ENCODE measurements at regions not wholly inside any gene's neighbourhood (a gene's known extent, or its start where the extent isn't known, plus 50 kb on each side); places are given as distances from the start of the nearest gene placed in this dataset.
A peak's percentile ranks its signal among the peaks of the same experiment; 100 is the strongest.

DNA sequence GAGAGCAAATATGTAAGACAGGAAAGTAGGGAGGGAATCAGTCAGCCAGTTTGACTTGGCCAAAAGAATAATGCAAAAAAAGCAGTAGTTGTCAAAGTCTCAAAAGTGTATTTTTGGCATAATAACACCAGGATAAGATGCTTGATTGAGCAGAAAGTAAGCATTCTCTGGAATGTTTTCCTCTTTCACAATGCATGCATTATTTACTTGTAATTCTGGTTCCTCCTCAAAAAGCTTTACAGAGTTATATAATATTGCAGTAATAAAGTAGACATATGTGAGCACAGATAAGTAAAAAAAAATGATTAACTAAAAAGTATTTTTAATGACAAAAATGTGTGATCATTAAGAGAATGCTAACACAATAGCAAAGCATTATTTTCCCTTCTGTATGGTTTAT, 285.9 kb upstream of the BCHE start:
- DNase-seq (ENCODE audit: low read depth in 4 of 4, low spot score in 3 of 4) = no peak

DNA sequence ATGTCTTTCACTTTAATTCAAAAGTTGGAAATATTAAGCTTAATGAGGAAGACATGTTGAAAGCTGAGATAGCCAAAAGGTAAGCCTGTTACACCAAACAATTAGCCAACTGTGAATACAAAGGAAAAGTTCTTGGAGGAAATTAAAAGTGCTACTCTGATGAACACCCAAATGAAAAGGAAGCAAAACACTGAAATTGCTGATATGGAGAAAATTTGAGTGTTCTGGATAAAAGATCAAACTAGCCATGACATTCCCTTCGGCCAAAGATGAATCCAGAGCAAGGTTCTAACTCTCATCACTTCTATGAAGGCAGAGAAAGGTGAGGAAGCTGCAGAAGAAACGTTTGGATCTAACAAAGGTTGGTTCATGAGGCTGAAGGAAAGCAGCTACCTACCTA, 280.8 kb upstream of the BCHE start:
- no peak for DNase-seq (ENCODE audit: low read depth in 4 of 4, low spot score in 3 of 4)

DNA sequence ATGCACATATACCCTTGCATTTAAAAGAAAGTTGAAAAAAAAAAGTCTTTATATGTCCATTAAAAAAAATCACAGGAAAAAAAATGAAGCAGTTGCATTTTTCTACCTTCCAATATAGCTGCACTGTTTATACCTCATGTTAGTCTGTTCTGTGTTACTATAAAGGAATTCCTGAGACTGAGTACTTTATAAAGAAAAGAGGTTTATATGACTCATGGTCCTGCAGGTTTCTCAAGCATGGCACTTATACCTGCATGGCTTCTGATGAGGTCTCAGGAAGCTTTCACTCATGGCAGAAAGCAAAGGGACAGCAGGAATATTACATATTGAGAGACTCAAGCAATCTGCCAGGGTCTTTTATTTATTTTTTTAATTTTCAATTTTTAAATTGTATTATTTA, 277.2 kb upstream of the BCHE start:
- no peak for DNase-seq (ENCODE audit: low read depth in 4 of 4, low spot score in 3 of 4)

DNA sequence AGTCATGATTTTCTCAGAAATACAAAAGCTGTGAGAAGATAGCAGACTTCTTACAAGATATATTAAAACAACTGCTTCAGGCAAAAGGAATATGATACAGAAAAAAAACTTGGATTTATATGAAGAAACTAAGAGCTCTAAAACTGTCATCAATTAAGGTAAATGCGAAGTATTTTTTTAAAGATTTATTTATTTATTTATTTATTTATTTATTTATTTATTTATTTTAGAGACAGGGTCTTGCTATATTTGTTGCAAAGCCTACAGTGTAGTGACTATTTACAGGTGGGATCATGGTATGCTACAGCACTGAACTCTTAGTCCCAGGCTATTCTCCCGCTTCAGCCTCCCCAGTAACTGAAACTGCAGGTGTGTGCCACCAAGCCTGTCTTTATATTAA, 274.3 kb upstream of the BCHE start:
- DNase-seq (ENCODE audit: low read depth in 4 of 4, low spot score in 3 of 4) = no peak

DNA sequence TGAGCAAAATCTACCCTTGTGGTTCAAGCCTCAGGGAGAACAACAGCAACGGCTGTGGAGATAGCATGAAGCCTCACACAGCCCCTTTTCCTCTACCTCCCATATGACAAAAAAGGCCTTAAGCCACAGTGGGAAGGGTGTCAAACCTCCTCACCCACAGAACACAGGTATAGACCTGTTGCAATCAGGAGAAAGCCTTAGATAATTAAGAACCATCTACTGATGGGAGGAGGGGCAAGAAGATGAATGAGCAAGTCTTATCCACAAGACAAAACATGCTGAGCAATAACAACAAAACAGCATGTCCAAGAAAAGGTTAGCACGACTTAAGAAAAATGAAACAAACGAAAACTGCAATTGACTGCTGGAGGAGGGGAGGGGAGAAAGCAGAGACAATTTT, 272.9 kb upstream of the BCHE start:
- no peak for DNase-seq (ENCODE audit: low read depth in 4 of 4, low spot score in 3 of 4)

DNA sequence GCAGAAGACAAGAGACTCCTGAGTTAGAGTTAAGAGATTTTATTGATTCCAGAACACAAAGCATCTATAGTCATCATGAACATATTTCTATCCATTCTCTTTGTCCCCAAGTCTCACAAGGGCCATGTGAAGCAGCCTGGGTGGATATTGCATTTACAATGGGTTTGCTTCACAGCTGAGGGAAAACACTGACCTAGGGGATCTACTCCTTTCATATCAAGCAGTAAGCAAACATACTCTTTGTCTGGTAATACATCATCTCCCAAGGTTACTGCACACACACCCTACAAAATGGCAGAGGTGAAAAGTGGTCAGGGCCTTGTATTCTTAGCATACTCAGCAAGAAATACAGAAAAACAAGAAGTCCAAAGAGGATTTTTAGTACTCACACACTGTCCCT, 267.7 kb upstream of the BCHE start:
- no peak for DNase-seq (ENCODE audit: low read depth in 4 of 4, low spot score in 3 of 4)

DNA sequence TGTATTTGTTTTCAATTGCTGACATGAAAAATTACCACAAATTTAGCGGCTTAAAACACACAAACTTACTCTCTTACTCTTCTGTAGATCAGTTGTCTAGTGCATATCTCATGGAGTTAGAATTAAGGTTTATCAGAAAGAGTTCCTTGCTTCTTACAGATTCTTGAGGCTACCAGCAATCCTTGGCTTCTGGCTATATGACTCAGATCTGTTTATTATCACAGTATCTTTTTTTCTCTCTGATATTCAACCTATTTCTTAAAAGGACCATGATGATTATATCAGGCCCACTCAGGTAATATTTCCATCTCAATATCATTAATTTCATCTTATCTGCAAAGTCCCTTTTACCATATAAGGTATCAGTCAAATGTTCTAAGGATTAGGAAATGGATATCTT, 263.5 kb upstream of the BCHE start:
- DNase-seq (ENCODE audit: low read depth in 4 of 4, low spot score in 3 of 4) = no peak

DNA sequence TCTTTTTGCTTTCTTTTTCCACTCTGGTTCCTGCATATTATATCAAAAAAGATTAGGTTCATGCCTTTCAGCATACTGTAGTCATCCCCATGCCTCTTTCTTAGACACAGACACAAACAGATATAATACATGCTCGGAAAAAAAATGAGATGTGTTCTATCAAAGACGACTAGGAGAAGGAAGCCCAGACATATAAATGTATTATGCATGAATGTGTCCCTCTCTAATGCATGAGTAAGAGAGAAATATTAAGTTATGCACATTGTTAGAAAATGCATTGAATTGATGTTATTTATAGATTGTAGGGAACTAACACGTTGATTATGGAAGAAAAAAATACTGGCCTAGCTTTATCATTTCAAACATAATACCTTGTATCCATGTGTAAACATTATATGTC, 252.4 kb upstream of the BCHE start:
- no peak for DNase-seq (ENCODE audit: low read depth in 4 of 4, low spot score in 3 of 4)

DNA sequence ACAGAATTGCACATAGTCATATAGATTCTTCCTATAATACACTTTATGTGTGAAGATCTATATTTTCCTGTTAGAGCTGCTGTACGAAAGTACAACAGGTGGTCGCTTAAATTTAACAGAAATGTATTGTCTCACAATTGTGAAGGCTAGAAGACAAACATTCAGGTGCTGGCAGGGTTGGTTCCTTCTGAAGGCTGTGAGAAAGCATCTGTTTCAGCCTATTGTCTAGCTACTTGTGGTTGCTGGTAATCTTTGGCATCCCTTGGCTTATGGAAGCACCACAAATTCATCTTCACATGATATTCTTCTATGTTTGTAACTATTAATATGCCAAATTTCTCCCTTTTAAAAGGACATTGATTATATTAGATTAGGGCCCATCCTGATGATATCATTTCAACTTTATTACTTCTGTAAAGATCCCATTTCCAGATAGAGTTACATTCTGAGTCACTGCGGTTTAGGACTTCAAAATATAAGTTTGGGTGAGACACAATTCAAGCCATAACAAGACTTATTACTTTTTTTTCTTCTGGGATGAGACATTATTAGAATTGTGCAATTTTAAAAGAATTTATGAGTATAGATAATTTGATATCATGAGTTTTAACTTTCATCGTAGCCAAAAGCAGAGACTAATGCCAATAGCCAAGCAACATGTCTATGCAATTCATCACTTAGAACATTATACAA, 248.1 kb upstream of the BCHE start:
- no peak for DNase-seq (ENCODE audit: low read depth in 4 of 4, low spot score in 3 of 4)

DNA sequence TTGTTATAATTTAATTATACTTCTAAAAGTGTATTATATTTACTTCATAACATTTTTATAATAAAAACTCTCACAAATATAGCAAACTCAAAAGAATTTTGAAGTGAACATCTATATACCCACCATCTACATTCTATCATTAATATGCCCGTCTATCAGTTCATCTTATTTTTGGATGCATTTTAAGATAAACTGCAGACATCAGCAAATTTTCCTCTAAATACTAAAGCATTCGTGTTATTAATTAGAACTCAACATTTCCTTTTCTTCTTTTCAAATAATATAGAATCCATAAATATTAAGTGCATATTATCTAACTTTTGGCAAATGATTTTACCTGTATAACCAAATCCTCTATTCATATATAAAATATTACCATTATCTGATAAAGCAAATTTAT, 242.9 kb upstream of the BCHE start:
- DNase-seq (ENCODE audit: low read depth in 4 of 4, low spot score in 3 of 4) = no peak

DNA sequence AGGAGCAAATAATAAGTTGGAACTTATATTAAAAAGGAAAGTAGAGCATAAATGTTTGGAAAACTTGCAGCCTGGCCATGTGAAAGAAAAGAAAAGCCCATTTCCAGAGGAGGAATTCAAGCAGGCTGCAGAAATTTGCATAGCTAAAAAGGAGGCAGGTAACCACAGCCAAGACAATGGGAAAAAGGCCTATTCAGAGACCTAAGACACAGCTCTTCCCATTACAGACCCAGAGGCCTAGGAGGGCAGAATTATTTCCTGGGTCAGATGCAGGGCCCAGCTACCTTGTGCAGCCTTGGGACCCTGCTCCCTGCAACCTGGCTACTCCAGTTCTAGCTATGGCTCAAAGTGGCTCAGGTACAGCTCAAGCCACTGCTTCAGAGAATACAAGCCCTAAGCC, 234.6 kb upstream of the BCHE start:
- no peak for DNase-seq (ENCODE audit: low read depth in 4 of 4, low spot score in 3 of 4)

DNA sequence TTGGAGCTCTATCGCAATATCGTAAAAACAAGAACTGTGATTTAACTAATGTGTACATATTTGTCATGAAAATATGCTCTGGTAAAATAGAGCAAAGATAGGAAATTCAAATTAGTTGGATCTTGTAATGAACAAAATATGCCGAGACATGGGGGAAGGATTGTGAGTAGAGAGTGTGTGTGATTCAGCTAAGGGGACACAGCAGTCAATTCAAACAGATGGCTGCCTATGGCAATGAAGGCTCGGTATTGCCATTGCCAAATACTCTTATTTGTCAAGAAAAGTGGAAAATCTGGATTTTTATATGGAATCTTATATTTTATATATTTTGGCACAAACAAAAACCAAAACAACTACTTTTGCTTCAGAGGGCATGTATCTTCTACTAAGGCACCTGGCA, 227.3 kb upstream of the BCHE start:
- DNase-seq (ENCODE audit: low read depth in 4 of 4, low spot score in 3 of 4) = no peak

DNA sequence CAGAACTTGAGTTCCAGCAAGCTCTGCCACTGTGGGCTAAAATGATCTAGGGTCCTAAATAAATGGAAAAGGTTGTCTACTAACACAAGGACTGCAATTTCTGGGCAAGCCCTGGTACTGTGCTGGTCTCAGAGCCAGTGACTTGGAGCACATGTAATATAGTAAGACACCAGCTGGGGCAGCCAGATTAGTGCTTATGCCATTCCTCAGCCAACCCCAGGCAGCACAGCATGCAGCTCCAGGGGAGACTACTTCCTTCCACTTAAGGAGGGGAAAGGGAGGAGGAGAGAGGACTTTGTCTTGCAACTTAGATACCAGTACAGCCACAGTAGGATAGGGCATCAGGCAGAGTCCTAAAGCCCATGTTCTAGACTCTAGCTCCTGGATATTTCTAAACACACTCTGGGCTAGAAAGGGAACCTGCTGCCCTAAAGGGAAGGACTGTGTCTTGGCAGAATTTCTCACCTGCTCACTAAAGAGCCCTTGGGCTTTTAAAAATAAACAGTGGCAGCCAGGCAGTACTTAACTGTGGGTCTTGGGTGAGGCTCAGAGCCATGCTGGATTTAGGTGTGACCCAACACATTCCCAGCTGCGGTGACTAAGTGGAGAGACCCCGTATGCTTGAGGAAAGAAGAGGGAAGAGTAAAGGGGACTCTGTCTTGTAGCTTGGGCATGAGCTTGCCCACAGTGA, 223.7 kb upstream of the BCHE start:
- DNase-seq (ENCODE audit: low read depth in 4 of 4, low spot score in 3 of 4) = no peak

DNA sequence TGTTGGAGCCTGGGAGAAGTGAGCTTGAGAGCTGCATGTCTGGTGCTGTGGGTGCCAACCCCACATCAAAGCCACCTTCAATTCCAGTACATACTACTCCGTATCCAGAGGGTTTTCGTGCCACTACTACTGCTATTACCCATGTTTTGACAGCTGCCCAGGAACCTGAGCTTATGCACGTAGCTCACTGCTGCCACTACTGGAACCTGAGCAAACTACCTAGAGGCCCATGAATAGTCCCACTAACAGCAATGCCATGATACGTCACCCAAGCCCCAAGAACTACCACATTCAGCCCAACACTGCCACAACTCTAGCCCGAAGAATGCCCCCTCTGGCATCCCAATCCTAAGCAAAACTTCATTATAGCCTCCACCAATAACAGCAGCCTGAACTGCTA, 215.2 kb upstream of the BCHE start:
- no peak for DNase-seq (ENCODE audit: low read depth in 4 of 4, low spot score in 3 of 4)

DNA sequence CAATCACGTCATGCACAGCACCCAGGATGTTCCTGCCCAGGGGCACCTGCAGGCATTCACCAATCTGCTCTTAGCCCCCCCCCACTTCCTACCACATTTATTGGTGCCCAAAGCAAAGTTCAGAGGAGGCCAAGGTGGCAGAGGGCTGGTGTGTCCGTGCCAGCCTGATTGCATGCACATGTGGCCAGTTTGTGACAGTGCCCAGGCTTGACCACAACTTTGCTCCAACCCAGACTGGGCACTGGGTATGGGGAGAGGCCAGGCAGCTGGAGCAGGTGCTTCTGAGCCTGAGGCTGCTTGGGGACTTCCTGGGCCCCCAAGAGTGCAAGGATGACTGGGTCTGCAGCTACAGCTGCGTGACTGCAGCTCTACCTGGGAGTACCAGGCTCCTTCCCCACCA, 192.3 kb upstream of the BCHE start:
- no peak for DNase-seq (ENCODE audit: low read depth in 4 of 4, low spot score in 3 of 4)

DNA sequence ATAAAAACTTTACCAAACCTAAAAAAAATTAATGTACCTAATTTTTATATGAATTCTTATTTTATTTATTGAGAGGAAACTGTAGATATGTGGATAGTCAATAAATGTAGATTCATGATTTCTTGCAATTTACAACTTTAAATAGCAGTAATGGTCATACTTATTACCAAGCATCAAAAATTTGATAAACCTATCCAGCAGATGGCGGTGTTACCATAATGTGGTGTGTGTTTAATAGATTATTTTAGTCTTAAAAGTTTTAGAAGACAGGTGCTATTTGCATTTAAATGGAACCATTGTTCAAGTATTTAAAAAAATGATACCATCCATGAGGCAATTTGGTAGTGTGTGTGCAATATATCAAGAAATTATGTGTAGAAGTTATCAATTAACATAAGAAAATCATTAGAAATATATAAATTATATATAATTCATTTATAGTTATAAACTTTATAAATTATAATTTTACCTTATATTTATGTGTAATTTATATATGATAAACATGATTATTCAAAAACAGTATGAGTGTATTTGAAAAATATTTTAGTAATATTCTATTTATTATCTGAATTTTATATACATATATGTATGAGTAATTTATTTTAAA, 176.0 kb upstream of the BCHE start:
- DNase-seq (ENCODE audit: low read depth in 4 of 4, low spot score in 3 of 4) = peak in 2 of 4 donors; percentile 2 to 3

DNA sequence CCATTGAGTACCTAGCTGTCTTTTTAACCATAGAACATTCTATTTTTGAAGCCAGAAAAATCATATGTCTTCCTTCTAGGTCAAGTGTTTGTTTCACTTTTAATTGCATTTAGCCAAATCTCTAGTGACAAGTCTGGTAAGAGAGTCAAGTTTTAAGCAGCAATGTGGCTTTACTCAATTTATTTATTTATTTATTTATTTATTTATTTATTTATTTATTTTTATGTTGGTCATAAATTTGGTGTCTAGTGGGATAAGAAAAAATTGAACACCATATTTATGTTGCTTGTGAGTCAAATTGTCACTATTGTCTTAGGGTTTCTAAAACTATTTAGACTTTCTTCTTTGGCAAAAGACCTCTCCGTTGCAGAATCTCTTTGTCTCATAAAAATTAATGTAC, 174.5 kb upstream of the BCHE start:
- no peak for DNase-seq (ENCODE audit: low read depth in 4 of 4, low spot score in 3 of 4)

DNA sequence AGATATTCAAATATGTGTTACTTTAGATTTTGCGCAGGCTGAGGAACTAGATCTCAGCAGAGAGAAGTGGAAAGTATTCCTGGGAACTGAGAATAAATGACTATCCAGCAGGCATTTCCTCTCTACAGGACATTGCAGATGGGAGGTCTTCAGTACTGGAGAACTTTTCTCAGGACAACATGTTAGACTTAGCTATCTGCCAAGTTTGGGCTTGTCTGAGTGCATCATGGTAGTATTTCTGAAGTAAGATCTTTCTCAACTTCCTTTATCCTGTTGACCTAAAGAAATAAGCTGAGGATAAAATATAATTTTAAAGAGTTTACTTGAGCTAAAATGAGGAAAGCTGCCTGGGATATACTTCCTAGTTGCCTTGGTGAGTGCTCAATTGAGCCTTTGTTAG, 167.9 kb upstream of the BCHE start:
- DNase-seq (ENCODE audit: low read depth in 4 of 4, low spot score in 3 of 4) = no peak

DNA sequence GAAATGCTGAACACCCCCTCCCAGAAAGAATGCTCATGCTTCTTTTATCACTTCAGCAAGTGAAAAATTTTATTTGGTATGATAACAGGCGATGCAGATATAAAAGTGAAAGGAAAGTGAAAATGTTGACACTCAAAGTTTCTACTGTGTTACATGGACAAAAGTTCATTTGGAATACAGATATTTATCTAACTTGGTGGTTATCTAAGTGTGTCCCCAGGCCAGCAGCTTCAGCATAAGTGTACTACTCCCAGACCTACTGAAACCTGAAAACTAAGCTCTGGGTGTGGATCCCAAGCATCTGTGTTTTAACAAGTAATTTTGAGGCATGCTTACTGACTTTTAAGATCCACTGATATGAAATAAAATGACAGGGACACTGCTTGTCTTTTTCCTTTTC, 157.1 kb upstream of the BCHE start:
- no peak for DNase-seq (ENCODE audit: low read depth in 4 of 4, low spot score in 3 of 4)

DNA sequence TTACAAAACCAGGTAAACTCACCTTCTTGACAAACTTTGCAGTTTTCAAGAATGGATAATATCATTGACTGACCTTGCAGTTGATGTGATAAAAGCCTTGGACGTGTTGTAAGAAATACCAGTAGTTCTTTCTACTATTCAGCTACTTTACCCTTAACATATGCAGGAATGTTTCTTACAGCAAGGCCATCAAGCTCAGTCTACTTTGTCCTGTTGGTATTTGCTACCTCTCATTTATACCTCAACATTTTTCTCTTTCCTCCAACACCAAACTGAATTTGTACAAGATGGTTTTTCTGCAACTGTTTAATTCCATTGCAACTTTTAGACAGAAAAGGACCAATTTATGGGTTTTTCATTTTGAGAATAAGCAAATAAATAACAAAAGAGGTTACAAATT, 147.4 kb upstream of the BCHE start:
- DNase-seq (ENCODE audit: low read depth in 4 of 4, low spot score in 3 of 4) = no peak

DNA sequence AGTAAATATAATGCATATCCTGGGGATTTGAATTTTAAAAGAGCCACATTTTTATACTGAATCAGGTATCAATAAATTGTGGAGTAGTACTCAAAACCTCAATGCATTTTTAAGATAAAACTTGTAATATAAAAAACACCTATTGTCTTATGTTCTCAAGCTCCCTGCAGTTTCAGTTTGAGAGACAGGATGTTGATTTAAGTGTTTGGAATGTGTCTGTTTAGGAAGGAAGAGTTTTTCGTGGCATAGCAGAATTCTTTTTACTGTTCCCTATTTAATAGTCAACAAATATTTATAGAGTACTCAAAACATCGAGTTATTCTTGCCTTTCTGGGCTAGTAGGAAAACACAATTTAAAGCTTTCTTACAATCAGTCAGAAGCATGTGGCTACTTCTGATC, 146.1 kb upstream of the BCHE start:
- no peak for DNase-seq (ENCODE audit: low read depth in 4 of 4, low spot score in 3 of 4)

DNA sequence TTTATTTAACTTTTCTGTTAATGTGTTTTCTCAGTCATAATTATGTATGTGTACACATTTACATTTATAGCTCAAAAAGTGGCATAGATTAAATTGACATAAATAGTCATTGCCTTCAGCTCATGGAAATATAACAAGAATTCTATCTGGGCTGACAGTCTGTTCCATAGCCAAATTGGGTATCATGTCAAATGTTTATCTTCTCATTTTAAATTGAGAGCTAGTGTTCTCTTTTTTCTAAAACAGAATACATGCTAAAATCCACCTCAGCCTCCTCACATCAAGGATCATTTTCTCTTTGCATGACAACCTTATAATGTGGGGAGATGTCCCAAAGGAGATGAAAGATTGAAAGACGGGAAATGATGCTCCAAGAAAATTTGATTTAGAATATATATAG, 144.1 kb upstream of the BCHE start:
- no peak for DNase-seq (ENCODE audit: low read depth in 4 of 4, low spot score in 3 of 4)

Data from left renal pelvis (tissue), 4 donors.